IPS-15b (cell line): ENCODE measurements at regions not wholly inside any gene's neighbourhood (a gene's known extent, or its start where the extent isn't known, plus 50 kb on each side); places are given as distances from the start of the nearest gene placed in this dataset.

Experiments used
- H3K27me3 ChIP-seq: one replicate; pipeline ENCODE4 v1.6.1; 2013; ENCODE audit warnings: low read length; ENCODE audit not compliant: control insufficient read depth, insufficient read depth
- H3K36me3 ChIP-seq: one replicate; pipeline ENCODE4 v1.6.1; 2013; ENCODE audit warnings: low read length; ENCODE audit not compliant: control insufficient read depth, insufficient read depth
- H3K4me1 ChIP-seq: one replicate; pipeline ENCODE4 v1.6.1; 2013; ENCODE audit warnings: mild to moderate bottlenecking, low read length; ENCODE audit not compliant: control insufficient read depth, insufficient read depth
- H3K4me3 ChIP-seq: one replicate; pipeline ENCODE4 v1.5.1; 2013; ENCODE audit warnings: low read depth, low read length
- H3K9ac ChIP-seq: one replicate; pipeline ENCODE4 v1.6.1; 2013; ENCODE audit warnings: low read depth, mild to moderate bottlenecking, low read length
- H3K9me3 ChIP-seq: one replicate; pipeline ENCODE4 v1.6.1; 2013; ENCODE audit warnings: mild to moderate bottlenecking, low read length; ENCODE audit not compliant: control insufficient read depth, insufficient read depth

DNA sequence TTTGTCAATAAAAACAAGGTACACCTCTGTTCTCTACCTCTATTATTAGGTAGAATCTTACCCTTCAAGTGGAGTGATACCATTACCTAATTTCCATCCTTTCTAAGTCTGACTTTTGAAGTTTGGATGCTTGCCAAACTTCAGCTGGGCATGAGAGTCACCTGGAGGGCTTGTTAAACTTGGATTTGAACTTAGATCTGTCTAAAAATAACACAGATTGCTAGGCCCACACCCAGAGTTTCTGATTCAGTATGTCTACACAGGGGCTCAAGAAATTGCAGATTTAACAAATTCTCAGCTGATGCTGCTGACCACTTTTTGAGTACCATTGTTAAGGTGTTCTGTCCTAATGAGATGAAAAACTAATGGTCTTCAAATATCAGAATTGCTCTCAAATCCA, 512.2 kb downstream of the LMO7 start:
- Histone ChIP-seq H3K4me3 (no peak overlapping the region), H3K4me1 (no peaks in the 10 kb centered on the region), H3K36me3 (no peaks in the 10 kb centered on the region), H3K9me3 (no peaks in the 10 kb centered on the region), H3K27me3 (no peaks in the 10 kb centered on the region), H3K9ac (no peak overlapping the region)

GRCh38 chr13:76132532-76132931, 496.4 kb downstream of the LMO7 start:
- H3K4me1 ChIP-seq = no peaks in the 10 kb centered on the region
- H3K9ac ChIP-seq = no peak overlapping the region
- H3K36me3 ChIP-seq = no peaks in the 10 kb centered on the region
- H3K27me3 ChIP-seq = no peaks in the 10 kb centered on the region
- no peak overlapping the region for H3K4me3 ChIP-seq
- H3K9me3 ChIP-seq = no peaks in the 10 kb centered on the region

DNA sequence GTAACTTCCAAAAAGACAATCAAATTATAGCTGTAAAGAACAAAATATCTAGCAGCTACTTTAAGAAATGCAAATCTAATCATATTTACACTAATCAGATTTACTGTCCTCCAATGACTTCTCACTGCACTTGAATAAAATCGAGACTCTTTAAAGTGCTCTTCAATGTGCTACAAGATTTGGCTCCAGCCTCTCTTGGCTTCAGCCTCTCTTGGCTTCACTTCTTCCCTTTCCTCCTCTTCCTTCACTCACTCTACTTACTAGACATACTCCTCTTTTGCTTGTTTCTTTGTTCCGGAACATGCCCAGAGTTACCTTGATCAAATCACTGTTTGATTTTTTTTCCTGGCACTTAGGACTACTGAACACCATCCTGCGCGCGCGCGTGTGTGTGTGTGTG, 495.4 kb downstream of the LMO7 start:
- Histone ChIP-seq H3K4me1 (no peaks in the 10 kb centered on the region), H3K4me3 (no peak overlapping the region), H3K36me3 (no peaks in the 10 kb centered on the region), H3K27me3 (no peaks in the 10 kb centered on the region), H3K9ac (no peak overlapping the region), H3K9me3 (no peaks in the 10 kb centered on the region)

DNA sequence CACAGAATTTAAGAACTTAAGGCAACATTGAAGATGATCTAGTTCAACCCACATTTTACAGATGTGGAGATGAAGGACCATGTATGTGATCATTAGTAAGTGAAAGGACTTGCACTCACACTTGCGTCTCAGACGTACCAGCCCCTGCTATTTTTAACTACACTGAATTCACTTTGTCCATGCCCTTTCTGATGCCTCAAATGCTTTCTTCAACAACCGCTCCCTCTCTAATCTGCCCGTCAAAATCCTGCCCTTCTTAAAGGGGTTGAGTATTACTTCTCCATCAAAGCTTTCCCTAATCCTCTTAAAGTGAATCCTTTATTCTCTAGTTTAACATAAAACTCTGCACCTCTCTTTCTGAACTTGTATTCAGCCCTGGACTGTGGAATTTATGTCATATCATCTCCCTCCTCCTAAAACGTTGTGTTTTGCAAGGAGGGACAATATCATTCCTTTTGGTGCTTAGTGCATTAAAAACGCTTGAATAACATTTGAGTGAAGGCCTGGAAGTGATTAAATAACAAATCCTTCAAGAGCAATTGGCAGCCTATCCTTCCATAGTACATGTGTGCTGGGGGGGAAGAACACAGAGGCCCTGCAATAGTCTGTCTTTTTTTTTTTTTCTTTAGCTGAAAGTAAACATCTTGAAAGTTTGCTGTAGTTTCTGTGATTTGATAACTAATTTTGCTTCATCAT, 493.3 kb downstream of the LMO7 start:
- Histone ChIP-seq H3K36me3 (no peaks in the 10 kb centered on the region), H3K4me3 (no peak overlapping the region), H3K9ac (no peak overlapping the region), H3K9me3 (peaks cover 3% of the 10 kb centered on the region), H3K4me1 (no peaks in the 10 kb centered on the region), H3K27me3 (no peaks in the 10 kb centered on the region)

DNA sequence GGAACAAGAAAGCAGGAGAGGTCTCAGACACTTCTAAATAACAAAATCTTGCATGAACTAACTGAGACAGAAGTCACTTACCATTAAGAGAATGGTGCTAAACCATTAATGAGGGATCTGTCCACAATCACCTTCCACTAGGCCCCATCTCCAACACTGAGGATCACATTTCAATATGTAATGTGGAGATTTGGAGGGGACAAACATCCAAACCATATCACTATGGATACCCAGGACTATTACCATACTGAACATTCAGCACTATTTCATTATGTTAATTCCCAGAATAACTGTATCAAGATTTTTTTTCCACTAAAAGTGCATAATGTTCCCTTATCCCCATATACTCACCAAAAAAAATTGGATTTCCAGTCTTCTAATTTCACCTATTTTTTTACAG, 491.8 kb downstream of the LMO7 start:
- H3K9ac ChIP-seq = no peak overlapping the region
- H3K4me3 ChIP-seq = no peak overlapping the region
- H3K36me3 ChIP-seq = no peaks in the 10 kb centered on the region
- no peaks in the 10 kb centered on the region for H3K27me3 ChIP-seq
- H3K9me3 ChIP-seq = peaks cover 7% of the 10 kb centered on the region
- no peaks in the 10 kb centered on the region for H3K4me1 ChIP-seq

GRCh38 chr13:76123548-76123947, 487.4 kb downstream of the LMO7 start:
- no peaks in the 10 kb centered on the region for H3K4me1 ChIP-seq
- H3K36me3 ChIP-seq = no peaks in the 10 kb centered on the region

GRCh38 chr13:76116751-76117360, 480.7 kb downstream of the LMO7 start:
- H3K27me3 ChIP-seq = no peaks in the 10 kb centered on the region
- H3K9ac ChIP-seq = no peak overlapping the region
- H3K4me3 ChIP-seq = no peak overlapping the region
- H3K4me1 ChIP-seq = no peaks in the 10 kb centered on the region
- no peaks in the 10 kb centered on the region for H3K36me3 ChIP-seq
- H3K9me3 ChIP-seq = no peaks in the 10 kb centered on the region

More at GRCh38 chr13:76123548-76123947, 487.4 kb downstream of the LMO7 start:
- no peak overlapping the region for H3K9ac ChIP-seq
- peaks cover 7% of the 10 kb centered on the region for H3K9me3 ChIP-seq
- H3K4me3 ChIP-seq = no peak overlapping the region
- no peaks in the 10 kb centered on the region for H3K27me3 ChIP-seq

DNA sequence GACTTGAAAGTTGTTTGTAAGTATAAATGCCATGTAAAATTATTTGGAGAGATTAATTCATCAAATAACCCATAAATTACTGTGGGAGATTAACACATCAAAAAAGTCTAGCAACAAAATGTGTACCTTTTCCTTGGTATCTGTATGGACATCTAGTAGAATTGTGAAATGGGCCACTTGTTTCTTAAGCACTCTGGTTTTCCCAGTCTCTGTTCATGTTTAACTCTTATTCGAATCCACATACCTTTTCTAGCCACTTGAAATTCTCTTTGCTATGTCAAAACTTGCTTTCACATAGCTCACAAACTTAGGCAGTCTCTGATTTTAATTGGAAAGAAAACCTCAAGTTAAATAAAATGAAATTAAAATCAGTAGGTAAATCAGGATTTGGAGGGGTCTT, 470.6 kb downstream of the LMO7 start:
- H3K9me3 ChIP-seq = no peaks in the 10 kb centered on the region
- no peaks in the 10 kb centered on the region for H3K27me3 ChIP-seq
- no peak overlapping the region for H3K4me3 ChIP-seq
- H3K4me1 ChIP-seq = no peaks in the 10 kb centered on the region
- H3K9ac ChIP-seq = no peak overlapping the region
- no peaks in the 10 kb centered on the region for H3K36me3 ChIP-seq

GRCh38 chr13:76094645-76095044, 458.5 kb downstream of the LMO7 start:
- Histone ChIP-seq H3K9me3 (no peaks in the 10 kb centered on the region), H3K4me3 (no peak overlapping the region), H3K4me1 (no peaks in the 10 kb centered on the region), H3K36me3 (no peaks in the 10 kb centered on the region), H3K9ac (no peak overlapping the region), H3K27me3 (no peaks in the 10 kb centered on the region)

DNA sequence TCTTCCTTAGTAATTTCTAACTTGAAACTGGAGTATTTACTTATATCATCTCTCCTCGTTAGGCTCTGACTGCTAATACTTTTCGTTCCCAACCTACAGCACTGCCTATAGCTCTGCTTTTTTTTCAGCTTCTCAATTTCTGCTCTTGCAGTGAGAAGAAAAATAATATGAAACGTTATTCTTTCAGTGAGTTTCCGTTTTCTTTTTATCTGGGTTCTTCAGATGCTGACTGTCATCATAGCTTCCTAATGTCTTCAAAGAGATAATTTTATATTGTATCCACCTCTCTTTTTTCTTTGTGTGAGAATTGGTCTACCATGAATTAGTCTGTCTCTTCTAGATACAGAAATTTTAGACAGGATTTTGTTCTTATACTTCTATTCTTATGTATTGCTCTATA, 454.9 kb downstream of the LMO7 start:
- H3K9ac ChIP-seq = no peak overlapping the region

DNA sequence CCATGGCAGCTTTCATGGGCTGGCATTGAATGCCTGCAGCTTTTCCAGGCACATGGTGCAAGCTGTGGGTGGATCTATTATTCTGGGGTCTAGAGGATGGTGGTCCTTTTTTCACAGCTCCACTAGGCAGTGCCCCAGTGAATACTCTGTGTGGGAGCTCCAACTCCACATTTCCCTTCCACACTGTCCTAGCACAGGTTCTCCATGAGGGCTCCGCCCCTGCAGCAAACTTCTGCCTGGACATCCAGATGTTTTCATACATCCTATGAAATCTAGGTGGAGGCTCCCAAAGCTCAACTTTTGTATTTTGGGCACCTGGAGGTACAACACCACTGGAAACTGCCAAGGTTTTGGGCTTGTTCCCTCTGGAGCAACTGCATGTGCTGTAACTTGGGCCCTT, 450.6 kb downstream of the LMO7 start:
- no peak overlapping the region for H3K4me3 ChIP-seq
- peaks cover 3% of the 10 kb centered on the region for H3K9me3 ChIP-seq
- H3K36me3 ChIP-seq = no peaks in the 10 kb centered on the region
- no peak overlapping the region for H3K9ac ChIP-seq
- no peaks in the 10 kb centered on the region for H3K27me3 ChIP-seq
- H3K4me1 ChIP-seq = no peaks in the 10 kb centered on the region

More for the DNA sequence above, 454.9 kb downstream of the LMO7 start:
- no peaks in the 10 kb centered on the region for H3K27me3 ChIP-seq
- no peaks in the 10 kb centered on the region for H3K4me1 ChIP-seq
- H3K9me3 ChIP-seq = peaks cover 3% of the 10 kb centered on the region
- H3K36me3 ChIP-seq = no peaks in the 10 kb centered on the region
- H3K4me3 ChIP-seq = no peak overlapping the region

GRCh38 chr13:76067850-76068249, 431.7 kb downstream of the LMO7 start:
- no peaks in the 10 kb centered on the region for H3K4me1 ChIP-seq
- no peak overlapping the region for H3K9ac ChIP-seq
- no peak overlapping the region for H3K4me3 ChIP-seq
- no peaks in the 10 kb centered on the region for H3K27me3 ChIP-seq
- H3K9me3 ChIP-seq = peaks cover 13% of the 10 kb centered on the region
- H3K36me3 ChIP-seq = no peaks in the 10 kb centered on the region
